Peyer's patch (tissue), 4 donors: ENCODE measurements at regions not wholly inside any gene's neighbourhood (a gene's known extent, or its start where the extent isn't known, plus 50 kb on each side); places are given as distances from the start of the nearest gene placed in this dataset.

Experiments used
- POLR2A ChIP-seq, 2 donors: fragments of 450-650 bp; IDR thresholded peaks; one replicate each; pipeline ENCODE4 v1.5.1; 2017; ENCODE audit warnings: antibody characterized with exemption in 2 of 2, mild to moderate bottlenecking in 2 of 2, moderate library complexity in 2 of 2
- TF ChIP-seq, protein P1 (sequence below), 6 experiments: fragments of 450-650 bp in 4 of 6; fragments of 200-600 bp in 2 of 6; sonication (generic) in 1 of 6; IDR thresholded peaks; one replicate each; pipeline ENCODE4 v1.5.1; 2017 to 2019; ENCODE audit warnings: antibody characterized with exemption in 6 of 6, mild to moderate bottlenecking in 3 of 6, moderate library complexity in 1 of 6

- TF ChIP-seq, protein P1, sequence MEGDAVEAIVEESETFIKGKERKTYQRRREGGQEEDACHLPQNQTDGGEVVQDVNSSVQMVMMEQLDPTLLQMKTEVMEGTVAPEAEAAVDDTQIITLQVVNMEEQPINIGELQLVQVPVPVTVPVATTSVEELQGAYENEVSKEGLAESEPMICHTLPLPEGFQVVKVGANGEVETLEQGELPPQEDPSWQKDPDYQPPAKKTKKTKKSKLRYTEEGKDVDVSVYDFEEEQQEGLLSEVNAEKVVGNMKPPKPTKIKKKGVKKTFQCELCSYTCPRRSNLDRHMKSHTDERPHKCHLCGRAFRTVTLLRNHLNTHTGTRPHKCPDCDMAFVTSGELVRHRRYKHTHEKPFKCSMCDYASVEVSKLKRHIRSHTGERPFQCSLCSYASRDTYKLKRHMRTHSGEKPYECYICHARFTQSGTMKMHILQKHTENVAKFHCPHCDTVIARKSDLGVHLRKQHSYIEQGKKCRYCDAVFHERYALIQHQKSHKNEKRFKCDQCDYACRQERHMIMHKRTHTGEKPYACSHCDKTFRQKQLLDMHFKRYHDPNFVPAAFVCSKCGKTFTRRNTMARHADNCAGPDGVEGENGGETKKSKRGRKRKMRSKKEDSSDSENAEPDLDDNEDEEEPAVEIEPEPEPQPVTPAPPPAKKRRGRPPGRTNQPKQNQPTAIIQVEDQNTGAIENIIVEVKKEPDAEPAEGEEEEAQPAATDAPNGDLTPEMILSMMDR (IDR thresholded peaks at IDR 0.05): no peak
- no peak for TF ChIP-seq POLR2A (IDR thresholded peaks at IDR 0.05)
These were observed 301.8 kb upstream of the DUSP10 start for GRCh38 chr1:222043444-222044292.
